DND-41 (cell line): ENCODE measurements at regions not wholly inside any gene's neighbourhood (a gene's known extent, or its start where the extent isn't known, plus 50 kb on each side); places are given as distances from the start of the nearest gene placed in this dataset.

Source experiments
- ATAC-seq: fragments of 200-7000 bp; cut with Tn5 transposase; 3 replicates; pipeline ENCODE4 v1.9.1; 2021; ENCODE audit warnings: low read depth; ENCODE audit not compliant: insufficient read depth
- DNase-seq: peaks from one replicate; pipeline ENCODE4 v3.0.0-alpha.2; 2020
- H2AFZ ChIP-seq: 2 replicates; pipeline ENCODE4 v1.6.0; 2012; ENCODE audit warnings: low read depth, low read length
- H3K27ac ChIP-seq: 2 replicates; pipeline ENCODE4 v1.5.1; 2012; ENCODE audit warnings: low read length, inconsistent platforms
- H3K27me3 ChIP-seq: fragments of 200-600 bp; sonication (generic); 2 replicates; pipeline ENCODE4 v1.6.0; 2012; ENCODE audit warnings: low read length, mild to moderate bottlenecking, inconsistent platforms; ENCODE audit not compliant: insufficient read depth, poor library complexity
- H3K36me3 ChIP-seq: 2 replicates; pipeline ENCODE4 v1.5.1; 2012; ENCODE audit warnings: low read length, inconsistent platforms; ENCODE audit not compliant: insufficient read depth
- H3K4me1 ChIP-seq: 2 replicates; pipeline ENCODE4 v1.5.1; 2012; ENCODE audit warnings: mild to moderate bottlenecking, low read length; ENCODE audit not compliant: insufficient read depth
- H3K4me2 ChIP-seq: 2 replicates; pipeline ENCODE4 v1.6.0; 2012; ENCODE audit warnings: mild to moderate bottlenecking, moderate library complexity, low read length, inconsistent platforms; ENCODE audit not compliant: insufficient read depth
- H3K4me3 ChIP-seq, 2 experiments: fragments of 200-600 bp in 1 of 2; shearing (Covaris generic) in 1 of 2; 2 replicates each; pipeline ENCODE4 v1.5.1; 2012 to 2016; ENCODE audit warnings: inconsistent platforms in 2 of 2, low read length in 2 of 2, mild to moderate bottlenecking in 2 of 2, low read depth in 1 of 2, moderate library complexity in 1 of 2
- H3K79me2 ChIP-seq: 2 replicates; pipeline ENCODE4 v1.6.0; 2012; ENCODE audit warnings: low read length, inconsistent platforms; ENCODE audit not compliant: insufficient read depth
- H3K9ac ChIP-seq: 2 replicates; pipeline ENCODE4 v1.6.0; 2012; ENCODE audit warnings: low read depth, mild to moderate bottlenecking, inconsistent platforms, low read length, moderate library complexity
- H3K9me3 ChIP-seq: 2 replicates; pipeline ENCODE4 v1.5.1; 2012; ENCODE audit warnings: low read length, moderate library complexity, mild to moderate bottlenecking, inconsistent platforms; ENCODE audit not compliant: insufficient read depth, severe bottlenecking
- H4K20me1 ChIP-seq: 2 replicates; pipeline ENCODE4 v1.6.0; 2012; ENCODE audit warnings: low read length; ENCODE audit not compliant: insufficient read depth
- CTCF ChIP-seq: IDR thresholded peaks from 2 replicates; pipeline ENCODE4 v1.5.1; 2012; ENCODE audit warnings: borderline replicate concordance, low read length, moderate library complexity, mild to moderate bottlenecking; ENCODE audit not compliant: poor library complexity, severe bottlenecking; ENCODE audit errors: extremely low read depth
- EZH2 ChIP-seq: IDR thresholded peaks from 3 replicates; pipeline ENCODE4 v1.6.1; 2012; ENCODE audit warnings: borderline replicate concordance, low read depth, mild to moderate bottlenecking, moderate library complexity, low read length, inconsistent platforms; ENCODE audit not compliant: severe bottlenecking

DNA sequence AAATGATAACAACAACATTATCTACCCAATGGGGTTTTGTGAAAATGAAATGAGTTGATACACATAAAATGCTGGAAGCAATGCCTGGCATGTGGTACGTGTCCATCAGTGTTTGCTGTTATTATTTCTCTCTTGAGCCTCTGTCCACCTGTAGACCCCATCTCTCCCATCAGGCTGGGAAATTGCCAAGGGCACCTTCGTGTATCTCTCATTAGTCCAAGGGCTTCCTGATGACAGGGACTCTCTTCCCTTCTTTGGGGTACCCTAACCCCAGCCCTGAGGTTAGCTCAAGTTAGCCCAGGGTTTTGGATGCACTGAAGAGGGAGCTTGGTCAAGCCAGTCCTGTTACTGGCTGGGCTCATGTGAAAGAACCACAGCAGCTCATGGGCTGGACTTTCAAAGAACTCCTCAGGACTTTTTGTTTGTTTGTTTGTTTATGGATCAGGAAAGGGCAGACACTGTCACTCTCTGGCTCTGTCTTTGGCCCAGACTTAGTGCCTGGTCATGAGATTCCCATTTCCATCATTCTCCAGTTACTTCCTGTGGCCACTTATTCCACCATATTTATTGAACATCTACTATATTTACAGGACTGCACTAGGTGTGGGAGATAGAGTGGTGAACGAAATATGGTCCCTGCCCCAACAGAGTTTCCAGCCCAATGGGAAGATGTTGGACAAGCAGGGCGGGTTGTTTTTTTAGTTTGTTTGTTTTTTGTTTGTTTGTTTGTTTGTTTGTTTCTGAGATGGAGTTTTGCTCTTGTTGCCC lies 57.4 kb downstream of the NAV1 start:
- H2AFZ ChIP-seq = no peak overlapping the region
- no peaks in the 10 kb centered on the region for H3K79me2 ChIP-seq
- TF ChIP-seq CTCF (no peak), EZH2 (no peak)
- H3K4me1 ChIP-seq = no peaks in the 10 kb centered on the region
- H3K9ac ChIP-seq = no peak overlapping the region
- no peak overlapping the region for H3K4me3 ChIP-seq
- no peak overlapping the region for H3K27ac ChIP-seq
- H3K36me3 ChIP-seq = no peaks in the 10 kb centered on the region
- no peak for DNase-seq
- H3K27me3 ChIP-seq = peaks cover 11% of the 10 kb centered on the region
- peaks cover 20% of the 10 kb centered on the region for H4K20me1 ChIP-seq
- no peak overlapping the region for H3K4me2 ChIP-seq
- no peaks in the 10 kb centered on the region for H3K9me3 ChIP-seq
- no peak for ATAC-seq

DNA sequence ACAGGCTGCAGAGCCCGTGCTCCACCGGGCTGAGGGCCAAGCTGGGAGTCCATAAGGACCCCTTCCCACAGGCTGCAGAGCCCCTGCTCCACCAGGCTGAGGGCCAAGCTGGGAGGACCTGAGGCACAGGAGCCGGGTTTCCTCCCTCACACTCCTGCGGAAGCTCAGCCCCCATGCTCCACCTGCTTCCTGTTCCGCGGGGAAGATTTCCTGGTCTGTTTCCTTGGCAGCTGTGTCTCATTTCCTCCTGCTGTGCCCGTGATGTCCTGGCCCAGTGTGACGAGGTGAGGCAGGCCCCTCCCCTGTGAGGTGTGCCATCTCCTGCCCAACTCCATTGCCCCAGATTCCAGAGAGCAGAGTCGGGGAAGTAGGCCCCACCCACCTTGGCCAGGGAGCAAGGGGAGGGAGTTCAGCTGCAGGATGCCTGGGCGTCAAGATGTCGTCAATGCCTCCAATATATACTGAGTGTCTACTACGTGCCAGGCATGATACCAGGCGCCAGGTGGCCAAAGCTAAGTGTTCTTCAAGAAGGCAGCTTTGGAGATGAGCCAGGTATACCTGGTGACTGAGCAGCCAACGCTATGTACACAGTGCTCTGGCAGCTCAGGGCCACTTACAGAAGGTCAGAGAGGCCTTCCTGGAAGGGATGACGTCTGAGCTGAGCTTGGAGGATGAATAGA lies 58.8 kb downstream of the NAV1 start:
- DNase-seq = no peak
- Histone ChIP-seq H3K4me3 (no peak overlapping the region), H2AFZ (no peak overlapping the region), H3K9ac (no peak overlapping the region), H3K9me3 (no peaks in the 10 kb centered on the region), H3K4me2 (no peak overlapping the region), H3K4me1 (no peaks in the 10 kb centered on the region), H3K27me3 (peaks cover 14% of the 10 kb centered on the region), H4K20me1 (peaks cover 15% of the 10 kb centered on the region), H3K36me3 (no peaks in the 10 kb centered on the region), H3K79me2 (no peaks in the 10 kb centered on the region), H3K27ac (no peak overlapping the region)
- TF ChIP-seq EZH2 (no peak), CTCF (no peak)
- ATAC-seq = no peak

DNA sequence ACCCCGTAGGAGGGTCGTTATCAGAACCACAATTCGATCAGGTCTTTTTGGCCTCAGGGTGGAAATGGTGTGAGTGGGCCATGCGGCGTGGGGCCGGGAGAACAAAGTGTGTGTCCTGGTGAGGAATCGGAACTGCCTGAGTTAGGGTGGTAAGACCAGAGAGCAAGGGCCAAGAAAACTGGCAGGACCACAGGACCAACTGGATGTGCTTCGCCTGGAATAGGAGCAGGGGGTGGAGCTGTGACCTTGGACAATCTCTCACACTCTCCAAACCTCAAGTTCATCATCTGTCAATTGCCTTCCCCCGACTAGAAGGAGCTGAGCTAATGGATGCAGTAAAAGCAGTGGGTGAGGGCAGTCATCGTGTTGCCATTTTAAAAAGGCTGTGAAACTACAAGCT lies 59.5 kb downstream of the NAV1 start:
- no peak overlapping the region for H2AFZ ChIP-seq
- no peak for DNase-seq
- H3K79me2 ChIP-seq = no peaks in the 10 kb centered on the region
- H3K4me3 ChIP-seq = no peak overlapping the region
- peaks cover 13% of the 10 kb centered on the region for H3K27me3 ChIP-seq
- no peak for TF ChIP-seq EZH2
- no peak for TF ChIP-seq CTCF
- H4K20me1 ChIP-seq = peaks cover 15% of the 10 kb centered on the region
- no peak overlapping the region for H3K9ac ChIP-seq
- no peaks in the 10 kb centered on the region for H3K36me3 ChIP-seq
- no peaks in the 10 kb centered on the region for H3K9me3 ChIP-seq
- H3K27ac ChIP-seq = no peak overlapping the region
- H3K4me1 ChIP-seq = no peaks in the 10 kb centered on the region
- no peak for ATAC-seq
- H3K4me2 ChIP-seq = no peak overlapping the region
